GM12872 (cell line): ENCODE measurements at regions not wholly inside any gene's neighbourhood (a gene's known extent, or its start where the extent isn't known, plus 50 kb on each side); places are given as distances from the start of the nearest gene placed in this dataset.

Source experiments
- CTCF ChIP-seq: IDR thresholded peaks from 3 replicates; pipeline ENCODE4 v1.5.1; 2011; ENCODE audit warnings: low read depth, mild to moderate bottlenecking, low read length, moderate library complexity; ENCODE audit not compliant: insufficient read depth

DNA sequence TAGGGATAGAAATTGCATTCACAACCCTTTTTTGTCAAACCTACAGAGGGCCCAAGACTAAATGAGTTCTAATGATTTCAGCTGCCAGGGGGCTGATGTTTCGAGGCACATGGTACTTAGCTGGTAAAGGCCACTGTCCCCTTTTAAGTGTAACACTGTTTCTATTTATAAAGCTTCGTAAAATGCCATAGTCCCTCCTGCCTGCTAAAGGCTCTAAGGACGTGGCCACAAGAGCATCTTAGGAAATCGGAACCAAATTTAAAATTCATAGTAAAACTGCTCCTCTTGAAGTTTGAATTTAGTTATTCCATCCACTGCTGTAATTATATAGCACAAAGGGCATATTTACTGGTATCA, 170.3 kb upstream of the WWC1 start:
- no peak for TF ChIP-seq CTCF

GRCh38 chr5:168123631-168124528, 167.6 kb upstream of the WWC1 start:
- TF ChIP-seq CTCF, result no peak

DNA sequence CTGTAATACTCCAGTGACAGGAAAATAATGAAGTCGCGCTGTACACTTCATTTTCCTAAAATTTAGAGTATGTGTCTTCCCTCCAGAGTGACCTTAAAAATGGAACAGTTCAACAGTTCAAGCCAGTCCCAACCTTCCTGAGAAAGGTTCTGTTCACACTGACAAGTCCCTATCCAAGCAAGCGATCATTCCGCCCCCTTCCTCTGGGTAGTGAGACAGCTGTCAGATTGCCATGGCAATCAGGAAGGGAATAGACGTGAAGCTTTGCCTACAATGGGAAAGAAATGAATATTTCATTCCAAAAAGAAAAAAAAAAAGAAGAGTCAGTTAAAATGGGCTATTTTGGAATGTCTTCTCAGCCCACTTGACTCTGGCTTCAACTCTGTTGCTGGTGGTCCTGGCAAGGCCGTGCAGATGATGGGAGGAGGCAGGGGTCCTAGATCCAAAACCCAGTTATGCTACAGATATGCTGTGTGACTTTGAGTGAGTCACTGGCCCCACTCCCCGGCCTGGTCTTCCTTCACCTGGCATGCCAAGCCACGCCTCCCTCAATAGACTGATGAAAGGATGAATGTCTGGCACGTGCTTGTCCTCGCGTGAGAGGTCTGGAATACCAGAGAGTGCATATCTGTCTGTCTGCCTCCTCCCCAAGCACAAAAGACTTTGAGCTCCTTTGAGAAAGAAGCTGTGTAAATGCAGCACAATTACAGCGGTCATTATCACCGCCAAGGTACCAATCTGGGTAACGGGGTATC, 165.8 kb upstream of the WWC1 start:
- TF ChIP-seq CTCF, result no peak

DNA sequence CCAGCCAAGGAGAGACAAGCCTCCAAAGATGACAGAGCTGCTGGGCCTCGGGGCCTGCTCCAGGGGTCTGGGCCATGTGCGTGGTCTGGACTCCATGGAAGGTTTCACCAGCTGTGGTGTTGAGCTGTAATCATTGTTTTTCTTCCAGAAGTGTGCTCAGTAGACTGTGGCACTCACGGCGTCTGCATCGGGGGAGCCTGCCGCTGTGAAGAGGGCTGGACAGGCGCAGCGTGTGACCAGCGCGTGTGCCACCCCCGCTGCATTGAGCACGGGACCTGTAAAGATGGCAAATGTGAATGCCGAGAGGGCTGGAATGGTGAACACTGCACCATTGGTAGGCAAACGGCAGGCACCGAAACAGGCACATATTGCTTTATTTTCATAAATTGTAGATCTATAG, 164.8 kb upstream of the WWC1 start:
- TF ChIP-seq CTCF, result no peak

- no peak for TF ChIP-seq CTCF
Observed at GRCh38 chr5:168128111-168128510, 163.3 kb upstream of the WWC1 start.

DNA sequence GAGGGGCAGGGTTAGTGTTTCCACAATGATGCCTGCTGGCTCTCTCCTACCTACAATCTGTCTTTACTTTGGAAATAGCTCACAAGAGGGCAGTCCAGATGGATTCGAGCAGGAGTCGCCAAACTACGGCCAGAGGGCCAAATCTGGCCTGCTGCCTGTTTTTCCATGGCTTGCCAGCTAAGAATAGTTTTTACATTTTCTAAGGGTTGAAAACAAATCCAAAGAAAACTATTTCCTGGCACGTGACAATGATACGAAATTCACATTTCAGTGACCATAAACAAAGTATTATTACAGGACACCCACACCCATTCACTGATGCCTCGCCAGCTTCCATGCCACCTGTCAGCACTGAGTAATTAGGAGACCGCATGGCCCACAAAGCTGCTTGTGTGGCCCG, 162.9 kb upstream of the WWC1 start:
- no peak for TF ChIP-seq CTCF

- TF ChIP-seq CTCF, result no peak
Observed at GRCh38 chr5:168131519-168131918, 159.9 kb upstream of the WWC1 start.
